ENCODE measurements at regions not wholly inside any gene's neighbourhood (a gene's known extent, or its start where the extent isn't known, plus 50 kb on each side); places are given as distances from the start of the nearest gene placed in this dataset.

DNA sequence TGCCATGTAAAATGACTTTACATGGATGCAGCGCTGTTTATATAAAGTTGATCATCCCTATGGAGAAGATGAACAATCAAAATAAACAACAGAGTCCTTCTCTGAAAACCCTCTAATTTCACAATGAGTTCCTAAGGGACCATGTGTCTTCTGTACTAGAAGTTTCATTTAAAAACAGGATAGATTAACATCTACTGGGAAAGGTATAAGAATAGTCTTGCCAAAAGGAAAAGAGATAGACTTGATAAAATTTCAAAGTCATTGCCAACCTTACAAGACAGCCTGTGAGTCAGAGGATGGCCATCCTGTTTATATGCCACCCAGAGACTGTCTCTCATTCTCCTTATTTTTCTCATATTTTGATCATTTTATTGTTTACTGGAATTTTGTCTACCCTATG, 367.1 kb upstream of the PDE4D start:
- DNase-seq (ENCODE audit: low read depth in 2 of 2), result no peak

- no peak for DNase-seq (ENCODE audit: low read depth in 2 of 2)
Measured at GRCh38 chr5:60259730-60260129, 366.2 kb upstream of the PDE4D start.

GRCh38 chr5:60257596-60258271, 364.2 kb upstream of the PDE4D start:
- DNase-seq (ENCODE audit: low read depth in 2 of 2), result no peak

- no peak for DNase-seq (ENCODE audit: low read depth in 2 of 2)
Measured at GRCh38 chr5:60256546-60256945, 363.0 kb upstream of the PDE4D start.

DNA sequence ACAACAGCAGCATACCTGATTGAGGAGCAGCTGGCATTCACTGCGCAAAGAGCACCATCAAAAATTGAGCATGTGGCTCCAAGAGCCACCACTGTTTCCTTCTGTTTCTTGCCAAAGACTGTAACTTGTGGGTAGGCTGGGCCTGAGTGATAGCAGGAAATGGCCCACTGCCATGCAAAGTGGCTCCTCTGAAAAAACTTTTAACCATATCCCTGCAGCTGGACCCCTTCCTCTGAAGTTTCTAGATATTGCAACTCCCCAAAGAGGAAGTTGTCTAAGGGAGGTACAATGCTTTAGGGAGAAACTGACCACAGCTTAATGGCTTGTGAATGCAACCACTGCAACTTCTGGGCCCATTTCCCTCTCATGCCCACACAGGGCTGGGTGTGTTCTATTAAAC, 355.4 kb upstream of the PDE4D start:
- DNase-seq (ENCODE audit: low read depth in 2 of 2), result no peak

DNA sequence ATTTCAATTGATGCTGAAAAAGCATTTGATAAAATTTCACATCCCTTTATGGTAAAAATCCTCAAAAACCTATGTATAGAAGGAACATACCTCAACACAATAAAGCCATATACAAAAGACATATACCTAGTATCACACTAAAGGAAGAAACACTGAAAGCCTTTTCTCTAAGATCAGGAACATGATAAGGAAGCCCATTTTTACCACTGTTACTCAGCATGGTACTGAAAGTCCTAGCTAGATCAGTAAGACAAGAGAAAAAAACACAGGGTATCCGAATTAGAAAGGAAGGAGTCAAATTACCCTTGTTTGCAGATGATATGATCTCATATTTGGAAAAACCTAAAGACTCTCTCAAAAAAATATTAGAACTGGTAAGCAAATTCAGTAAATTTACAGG, 350.2 kb upstream of the PDE4D start:
- DNase-seq (ENCODE audit: low read depth in 2 of 2), result no peak

- no peak for DNase-seq (ENCODE audit: low read depth in 2 of 2)
Measured at GRCh38 chr5:60232036-60232795, 338.7 kb upstream of the PDE4D start.

DNA sequence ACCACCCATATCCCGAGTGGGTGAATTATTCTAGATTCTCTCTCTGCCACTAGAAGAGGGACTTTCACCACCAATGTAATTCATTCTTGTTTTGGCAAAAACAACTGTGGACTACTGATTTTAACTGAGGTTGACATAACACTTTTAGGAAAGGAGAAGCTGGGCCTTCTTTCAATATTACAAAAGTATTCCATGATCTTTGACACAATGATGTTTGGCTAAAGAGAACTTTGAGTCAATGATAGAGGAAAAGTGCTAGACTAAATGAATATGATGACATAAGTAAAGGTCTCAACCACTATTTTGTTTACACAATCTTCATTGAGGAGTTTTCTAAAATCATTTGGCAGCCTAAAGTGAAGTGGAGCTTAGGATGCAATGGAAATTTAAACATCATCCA, 336.9 kb upstream of the PDE4D start:
- no peak for DNase-seq (ENCODE audit: low read depth in 2 of 2)

DNA sequence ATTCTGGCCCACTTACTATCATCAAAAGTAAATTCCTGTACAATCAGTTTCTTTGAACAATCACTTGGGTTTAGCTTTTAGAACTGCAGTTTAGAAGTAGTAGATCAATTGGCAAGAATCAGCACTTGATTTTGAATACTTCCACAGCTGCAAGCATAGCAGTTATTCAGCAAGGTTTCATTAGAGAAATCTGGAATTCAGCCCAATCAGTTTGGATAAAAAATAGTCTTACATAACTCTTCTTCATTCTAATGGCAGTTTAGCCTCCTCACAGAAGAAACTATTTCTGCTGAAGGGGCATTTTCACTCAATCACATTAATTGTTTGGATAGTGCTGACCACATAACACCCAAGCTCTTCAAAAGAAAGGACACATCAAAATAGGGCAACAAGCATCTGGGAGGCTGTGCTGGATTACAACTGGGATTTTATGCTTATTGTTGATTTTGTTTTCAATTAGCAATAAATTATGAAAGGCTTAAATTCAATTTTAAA, 336.2 kb upstream of the PDE4D start:
- DNase-seq (ENCODE audit: low read depth in 2 of 2), result no peak

DNA sequence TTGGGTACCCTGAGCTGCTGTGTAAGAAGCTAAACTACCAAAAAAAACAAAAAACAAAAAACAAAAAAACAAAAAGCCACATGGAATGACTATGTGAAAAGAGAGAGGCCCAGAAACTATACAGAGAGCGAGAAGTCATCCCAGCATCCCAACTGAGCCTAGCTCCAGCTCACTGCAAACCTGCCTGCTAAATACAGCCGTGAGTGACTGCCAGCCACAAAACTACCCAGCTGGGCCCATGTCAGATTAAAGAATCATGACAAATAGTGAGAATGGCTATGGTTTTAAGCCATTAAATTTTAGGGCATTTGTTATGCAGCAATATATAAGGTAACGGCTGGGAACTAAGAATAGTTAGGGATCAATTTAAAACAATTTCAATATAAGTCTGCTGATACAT, 335.1 kb upstream of the PDE4D start:
- DNase-seq (ENCODE audit: low read depth in 2 of 2), result no peak

DNA sequence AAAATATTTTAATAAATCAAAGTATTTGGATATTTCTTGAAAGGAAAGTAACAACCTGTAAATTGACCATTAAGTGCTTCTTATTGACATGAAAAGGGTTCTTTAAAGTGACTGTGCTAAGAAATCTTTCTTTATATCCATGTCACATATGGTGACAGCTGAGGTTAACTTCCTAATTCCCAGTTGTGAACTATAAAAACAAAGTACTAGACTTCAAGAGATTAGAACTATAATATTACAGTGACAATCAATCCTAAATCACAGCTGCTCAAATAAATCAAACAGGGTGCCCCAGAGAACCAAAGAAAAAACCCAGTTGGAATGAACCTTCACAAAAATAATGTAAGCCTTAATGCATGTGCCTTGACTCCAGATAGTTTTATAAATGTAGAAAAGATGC, 332.6 kb upstream of the PDE4D start:
- DNase-seq (ENCODE audit: low read depth in 2 of 2), result no peak

DNA sequence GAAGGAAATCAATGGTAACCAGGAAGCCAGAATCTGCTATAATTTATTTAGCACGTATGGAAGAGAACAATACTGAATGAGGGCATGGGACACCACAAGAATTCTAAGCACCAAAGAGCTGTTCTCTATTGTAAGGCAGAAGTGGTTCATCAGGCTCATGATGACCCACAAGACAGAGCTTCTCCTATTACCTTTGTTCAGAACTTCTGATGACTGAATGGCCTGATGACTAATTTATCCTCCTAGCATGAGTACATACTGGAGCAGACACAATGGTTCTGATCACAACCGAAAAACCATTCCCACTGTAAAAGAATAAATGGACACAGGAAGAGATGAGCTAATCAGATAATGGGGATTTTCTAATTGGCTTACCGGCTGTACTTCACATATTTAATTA, 329.8 kb upstream of the PDE4D start:
- no peak for DNase-seq (ENCODE audit: low read depth in 2 of 2)

DNA sequence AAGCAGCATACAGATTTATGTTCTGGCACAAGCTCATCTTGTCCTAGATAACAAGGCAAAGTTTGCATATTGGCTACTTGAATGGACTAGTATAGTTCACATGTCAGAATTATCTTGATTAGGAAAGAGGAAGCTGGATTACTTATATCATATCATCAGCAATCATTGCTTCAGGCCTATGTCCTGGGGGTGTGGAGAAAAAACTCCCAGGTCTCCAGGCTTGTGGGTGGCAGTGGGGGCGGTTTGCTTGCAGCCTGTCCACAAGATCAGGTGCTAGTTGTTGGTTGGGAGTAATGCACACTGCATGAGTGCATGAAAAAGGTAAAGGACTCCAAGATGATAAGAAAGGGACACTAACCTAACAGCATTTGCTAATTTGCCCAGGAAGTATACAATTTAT, 326.4 kb upstream of the PDE4D start:
- DNase-seq (ENCODE audit: low read depth in 2 of 2), result no peak

GRCh38 chr5:60210810-60211209, 317.3 kb upstream of the PDE4D start:
- DNase-seq (ENCODE audit: low read depth in 2 of 2), result no peak

- no peak for DNase-seq (ENCODE audit: low read depth in 2 of 2)
Measured at GRCh38 chr5:60209146-60209840, 315.8 kb upstream of the PDE4D start.

DNA sequence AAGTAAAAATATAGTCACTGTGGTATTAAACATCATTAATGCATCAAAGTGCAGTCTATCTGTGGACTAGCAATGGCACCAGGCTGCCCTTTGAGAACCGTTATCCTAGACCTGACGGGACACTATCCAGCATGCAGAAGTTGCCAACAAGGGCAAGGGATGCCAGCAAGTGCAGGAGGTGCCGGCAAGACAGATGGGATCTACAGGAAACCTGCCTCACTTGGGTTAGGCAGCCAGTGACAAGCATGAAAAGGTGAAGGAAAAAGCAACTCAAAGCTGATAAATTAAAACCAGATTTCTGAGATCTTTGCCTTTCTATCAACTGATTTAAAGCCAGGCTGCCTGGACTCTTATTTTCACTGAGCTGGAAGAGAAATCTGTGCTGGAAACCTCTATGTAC, 315.2 kb upstream of the PDE4D start:
- DNase-seq (ENCODE audit: low read depth in 2 of 2), result no peak

- DNase-seq (ENCODE audit: low read depth in 2 of 2), result no peak
Measured at GRCh38 chr5:60207040-60207439, 313.5 kb upstream of the PDE4D start.

DNA sequence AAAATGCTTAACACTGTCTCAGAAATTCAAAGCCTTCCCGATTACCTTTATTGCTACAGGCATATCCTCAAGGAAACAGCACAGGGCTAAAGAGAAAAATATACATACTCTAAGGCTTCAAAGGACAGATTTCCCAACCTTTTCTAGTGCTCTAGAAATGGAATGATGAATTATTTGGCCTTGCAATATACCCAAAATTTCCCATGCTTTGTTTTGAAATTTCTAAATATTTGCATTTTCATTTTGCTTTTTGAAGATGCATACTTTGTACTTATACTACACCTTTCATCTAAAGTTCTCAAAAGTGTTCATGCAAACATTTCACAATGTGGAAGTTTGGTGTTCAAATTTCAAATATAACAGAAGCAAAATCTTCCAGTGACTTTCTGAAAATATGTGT, 312.7 kb upstream of the PDE4D start:
- no peak for DNase-seq (ENCODE audit: low read depth in 2 of 2)

DNA sequence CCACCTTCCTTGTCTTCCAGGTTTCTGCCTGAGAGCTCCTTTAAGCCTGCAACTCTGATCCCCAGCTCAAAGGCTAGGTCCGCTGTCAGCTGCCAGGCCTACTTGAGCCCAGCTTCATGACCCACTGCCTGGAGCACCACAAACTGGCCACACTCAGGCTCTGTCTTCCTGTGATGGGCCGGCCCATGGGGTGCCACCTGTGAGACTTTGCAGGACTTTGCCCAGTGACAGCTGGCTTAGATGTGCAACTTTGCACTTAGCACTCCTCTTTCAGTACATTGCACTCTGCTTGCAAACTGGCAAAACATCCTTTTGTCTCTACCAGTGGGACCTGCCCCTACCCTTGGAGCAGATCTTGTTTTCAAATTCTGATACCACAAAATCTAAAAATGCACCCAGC, 311.5 kb upstream of the PDE4D start:
- DNase-seq (ENCODE audit: low read depth in 2 of 2), result no peak

DNA sequence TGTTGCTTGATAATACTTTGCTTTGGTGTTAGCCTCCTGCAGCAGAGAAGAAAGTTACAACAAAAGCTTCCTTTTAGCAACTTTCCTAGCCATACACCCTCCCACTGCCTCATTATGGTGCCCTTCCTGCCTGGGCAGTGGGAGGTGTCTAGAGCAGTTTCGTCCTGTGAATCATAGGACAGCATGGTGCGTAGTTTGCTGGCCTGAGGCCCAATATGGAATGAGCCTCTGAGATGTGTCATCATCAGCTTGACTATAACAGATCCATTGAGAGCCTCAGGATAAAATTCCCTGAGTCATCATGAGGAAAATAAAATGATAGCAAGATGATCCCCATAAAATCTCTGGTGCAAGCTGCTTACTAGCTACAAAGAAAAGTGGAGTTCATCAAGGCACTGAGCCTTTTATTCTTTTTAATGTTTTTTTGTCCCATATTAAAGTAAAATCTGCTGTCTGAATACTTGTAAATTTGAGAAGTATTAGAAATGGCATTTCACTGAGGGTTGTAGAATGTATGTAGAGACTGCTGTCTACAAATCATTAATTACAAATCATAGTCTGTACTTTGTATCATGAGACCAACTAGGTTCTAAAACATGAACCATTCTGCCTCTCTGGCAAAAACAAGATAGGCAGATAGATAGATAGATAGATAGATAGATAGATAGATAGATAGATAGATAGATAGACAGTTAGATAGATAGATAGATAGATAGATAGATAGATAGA, 303.0 kb upstream of the PDE4D start:
- DNase-seq (ENCODE audit: low read depth in 2 of 2), result no peak

GRCh38 chr5:60195551-60195950, 302.0 kb upstream of the PDE4D start:
- DNase-seq (ENCODE audit: low read depth in 2 of 2), result no peak

DNA sequence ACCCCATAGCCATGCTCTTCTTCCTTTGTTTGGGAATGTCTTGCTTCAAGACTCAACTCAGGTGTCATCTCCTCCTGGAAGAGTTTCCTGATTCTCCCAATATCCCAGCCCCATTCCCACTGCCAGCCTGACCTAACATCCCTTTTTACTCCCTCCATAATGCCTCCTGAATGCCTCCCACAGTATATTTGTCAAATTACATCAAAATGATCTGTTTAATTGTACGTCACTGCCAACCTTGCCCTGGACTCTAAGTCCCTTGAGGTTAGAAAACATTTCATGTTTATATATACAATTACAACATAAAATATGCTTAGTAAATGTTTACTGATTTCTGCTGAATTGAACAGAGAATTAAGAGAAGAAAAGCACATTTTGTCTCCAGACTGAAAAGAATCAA, 301.6 kb upstream of the PDE4D start:
- DNase-seq (ENCODE audit: low read depth in 2 of 2), result no peak

Data from stimulated activated CD8-positive, alpha-beta memory T cell treated with anti-CD3 and anti-CD28 coated beads, Interleukin-15, amount 100 ng/mL, for 48 hours (primary cell).